ENCODE measurements at regions not wholly inside any gene's neighbourhood (a gene's known extent, or its start where the extent isn't known, plus 50 kb on each side); places are given as distances from the start of the nearest gene placed in this dataset.

- no peak for TF ChIP-seq CTCF (IDR thresholded peaks at IDR 0.05)
- no peak for TF ChIP-seq POLR2A (IDR thresholded peaks at IDR 0.05)
These were observed 418.3 kb upstream of the IRX1 start for GRCh38 chr5:3177338-3177737.
